K562 (cell line): ENCODE measurements at regions not wholly inside any gene's neighbourhood (a gene's known extent, or its start where the extent isn't known, plus 50 kb on each side); places are given as distances from the start of the nearest gene placed in this dataset.

Experiments used
- ATAC-seq: fragments of 200-7000 bp; cut with Tn5 transposase; 3 replicates; pipeline ENCODE4 v1.9.1; 2020; ENCODE audit warnings: moderate library complexity
- BruUV-seq: library from RNA; stranded (reverse); fragments of 400-500 nt; replicated peaks from 2 replicates; lab custom pipeline; 2021; lab: Mats Ljungman, UMichigan
- CTCF ChIA-PET: fragments of 300-600 bp; formaldehyde crosslinking; extraction: SDS; loops from one replicate; lab custom pipeline; 2021; ENCODE audit warnings: low intra/inter-chr PET ratio; lab: Yijun Ruan, JAX
- POLR2A ChIA-PET: fragments of 300-600, 350-650 bp; sonication (Branson Sonifier 250); formaldehyde crosslinking; extraction: SDS; loops from one replicate; lab custom pipeline; 2021; ENCODE audit warnings: antibody characterized with exemption, inconsistent platforms; lab: Yijun Ruan, JAX
- DNase-seq, 4 experiments: peaks; one replicate each; pipeline versions ENCODE4 v3.0.0 to v3.0.0-alpha.2; 2011 to 2018; ENCODE audit warnings: low spot score in 3 of 4, mixed read lengths in 3 of 4; ENCODE audit errors: extremely low read depth in 1 of 4
- FAIRE-seq: peaks from 2 replicates; lab custom pipeline; 2011; peaks lifted over from hg19 to GRCh38; lab: Jason Lieb, UNC
- H2AFZ ChIP-seq: 2 replicates; pipeline ENCODE4 v1.6.0; 2011; ENCODE audit warnings: low read depth, low read length, control low read depth, inconsistent platforms
- H3K27ac ChIP-seq: fragments of 200-600 bp; 3 replicates; pipeline ENCODE4 v1.8.0; 2011; ENCODE audit warnings: low read depth, mild to moderate bottlenecking, control low read depth, inconsistent platforms, low read length, moderate library complexity, mixed read lengths; ENCODE audit errors: extremely low read depth
- H3K27me3 ChIP-seq, 2 experiments: fragments of 300-600 bp in 1 of 2; 2 replicates in 1 of 2; 3 replicates in 1 of 2; pipeline versions ENCODE4 v1.6.0 to v1.8.0; 2011; ENCODE audit warnings: inconsistent platforms in 2 of 2, low read length in 2 of 2, mild to moderate bottlenecking in 1 of 2, mixed read lengths in 1 of 2, moderate library complexity in 1 of 2; ENCODE audit not compliant: control insufficient read depth in 2 of 2, insufficient read depth in 2 of 2
- H3K36me3 ChIP-seq: fragments of 300-600 bp; 3 replicates; pipeline ENCODE4 v1.8.0; 2011; ENCODE audit warnings: mild to moderate bottlenecking, low read length, inconsistent platforms; ENCODE audit not compliant: control insufficient read depth, insufficient read depth
- H3K4me1 ChIP-seq, 2 experiments: fragments of 200-600 bp in 1 of 2; replicated peaks in 1 of 2; 2 replicates in 1 of 2; 3 replicates in 1 of 2; pipeline versions ENCODE4 v1.5.1 to v1.8.0; 2011; ENCODE audit warnings: inconsistent platforms in 2 of 2, low read length in 2 of 2, mild to moderate bottlenecking in 1 of 2, mixed read lengths in 1 of 2, moderate library complexity in 1 of 2; ENCODE audit not compliant: control insufficient read depth in 2 of 2, insufficient read depth in 2 of 2
- H3K4me2 ChIP-seq: 2 replicates; pipeline ENCODE4 v1.6.1; 2011; ENCODE audit warnings: low read length, control low read depth, inconsistent platforms, mixed read lengths; ENCODE audit not compliant: insufficient read depth
- H3K4me3 ChIP-seq: fragments of 200-600 bp; sonication (generic), shearing (Covaris generic); 2 replicates; pipeline ENCODE4 v1.5.1; 2016; ENCODE audit warnings: control low read depth, inconsistent platforms
- H3K79me2 ChIP-seq: fragments of 200-600 bp; 3 replicates; pipeline ENCODE4 v1.8.0; 2011; ENCODE audit warnings: low read length, inconsistent platforms; ENCODE audit not compliant: control insufficient read depth, insufficient read depth
- H3K9ac ChIP-seq, 2 experiments: 2 replicates each; pipeline versions ENCODE4 v1.6.0 to v1.6.1; 2011; ENCODE audit warnings: low read depth in 2 of 2, low read length in 2 of 2, control low read depth in 1 of 2, inconsistent platforms in 1 of 2, mild to moderate bottlenecking in 1 of 2, mixed read lengths in 1 of 2; ENCODE audit not compliant: insufficient read depth in 1 of 2
- H3K9me1 ChIP-seq: one replicate; pipeline ENCODE4 v1.6.0; 2011; ENCODE audit warnings: inconsistent platforms, mild to moderate bottlenecking, low read length, moderate library complexity; ENCODE audit not compliant: control insufficient read depth, insufficient read depth
- H3K9me3 ChIP-seq: replicated peaks from 2 replicates; pipeline ENCODE4 v1.5.1; 2011; ENCODE audit warnings: low read depth, low read length, inconsistent platforms; ENCODE audit not compliant: control insufficient read depth, insufficient read depth
- H4K20me1 ChIP-seq: replicated peaks from 2 replicates; pipeline ENCODE4 v1.6.1; 2011; ENCODE audit warnings: low read length, inconsistent platforms, mixed read lengths; ENCODE audit not compliant: control insufficient read depth, insufficient read depth
- BACH1 ChIP-seq: fragments of 200-800 bp; sonication (Bioruptor generic); IDR thresholded peaks from 2 replicates; pipeline ENCODE4 v1.6.1; 2016; ENCODE audit warnings: missing genetic modification characterization, missing compliant biosample characterization
- GABPB1 ChIP-seq: sonication (generic); formaldehyde crosslinking; IDR thresholded peaks from 2 replicates; pipeline ENCODE4 v1.8.0; 2022; ENCODE audit warnings: mild to moderate bottlenecking, missing genetic modification reagents
- IFI16 ChIP-seq: fragments of 250-450 bp; sonication (Bioruptor Pico); IDR thresholded peaks from 2 replicates; pipeline ENCODE4 v2.1.2; 2022; ENCODE audit warnings: mild to moderate bottlenecking, inconsistent platforms
- JUN ChIP-seq, 2 experiments: sonication (generic) in 1 of 2; formaldehyde crosslinking in 1 of 2; IDR thresholded peaks; 2 replicates each; pipeline versions ENCODE4 v1.6.1 to v1.8.0; 2012 to 2022; ENCODE audit warnings: borderline replicate concordance in 2 of 2, mild to moderate bottlenecking in 2 of 2, improper control_type of control experiment in 1 of 2, low read depth in 1 of 2, low read length in 1 of 2, missing genetic modification reagents in 1 of 2
- MXI1 ChIP-seq: IDR thresholded peaks from 2 replicates; pipeline ENCODE4 v1.6.1; 2011; ENCODE audit warnings: low read depth, mild to moderate bottlenecking, improper control_type of control experiment, low read length
- PHB ChIP-seq: fragments of 250-450 bp; sonication (Bioruptor Pico); IDR thresholded peaks from 2 replicates; pipeline ENCODE4 v1.5.0; 2021
- POLR3A ChIP-seq: IDR thresholded peaks from 2 replicates; pipeline ENCODE4 v1.6.1; 2011; ENCODE audit warnings: borderline replicate concordance, mild to moderate bottlenecking, moderate library complexity; ENCODE audit not compliant: insufficient read length, insufficient read depth; ENCODE audit errors: extremely low read depth
- SREBF2 ChIP-seq: sonication (generic); formaldehyde crosslinking; IDR thresholded peaks from 2 replicates; pipeline ENCODE4 v1.4.0; 2020; ENCODE audit warnings: mild to moderate bottlenecking, missing genetic modification reagents
- ZNF778 ChIP-seq: fragments of 450-650 bp; formaldehyde crosslinking; IDR thresholded peaks from 2 replicates; pipeline ENCODE4 v1.4.0; 2020; ENCODE audit warnings: mild to moderate bottlenecking, moderate library complexity
- WGBS: fragments of 100-300 bp; shearing (Covaris generic); methylation state at CpG from one replicate; pipeline ENCODE4 v1.1.6; 2016; ENCODE audit warnings: low coverage, mixed read lengths; ENCODE audit not compliant: insufficient coverage; ENCODE audit errors: missing lambda C conversion rate; 5-methylcytosine and 5-hydroxymethylcytosine counted together
- in situ Hi-C: fragments of 300-500 bp; cut with MboI; formaldehyde crosslinking; loops from 4 replicates; pipeline ENCODE4 v1.15.0; 2018; ENCODE audit warnings: inconsistent platforms, mixed read lengths
- intact Hi-C: fragments of 100-400 bp; cut with micrococcal nuclease; formaldehyde crosslinking; loops from 2 replicates; pipeline ENCODE4 v1.14.2; 2022
- TF ChIP-seq, protein P1 (sequence below): fragments of 450-650 bp; formaldehyde crosslinking; IDR thresholded peaks from 2 replicates; pipeline ENCODE4 v1.4.0; 2020; ENCODE audit warnings: mild to moderate bottlenecking, moderate library complexity
- TF ChIP-seq, protein P2 (sequence below): fragments of 150-350 bp; IDR thresholded peaks from 2 replicates; pipeline ENCODE4 v1.6.1; 2014; ENCODE audit warnings: low read depth, mild to moderate bottlenecking, low read length, borderline replicate concordance
- TF ChIP-seq, protein P3 (sequence below): sonication (generic); formaldehyde crosslinking; IDR thresholded peaks from 2 replicates; pipeline ENCODE4 v1.8.0; 2022; ENCODE audit warnings: missing genetic modification reagents, mild to moderate bottlenecking, borderline replicate concordance

DNA sequence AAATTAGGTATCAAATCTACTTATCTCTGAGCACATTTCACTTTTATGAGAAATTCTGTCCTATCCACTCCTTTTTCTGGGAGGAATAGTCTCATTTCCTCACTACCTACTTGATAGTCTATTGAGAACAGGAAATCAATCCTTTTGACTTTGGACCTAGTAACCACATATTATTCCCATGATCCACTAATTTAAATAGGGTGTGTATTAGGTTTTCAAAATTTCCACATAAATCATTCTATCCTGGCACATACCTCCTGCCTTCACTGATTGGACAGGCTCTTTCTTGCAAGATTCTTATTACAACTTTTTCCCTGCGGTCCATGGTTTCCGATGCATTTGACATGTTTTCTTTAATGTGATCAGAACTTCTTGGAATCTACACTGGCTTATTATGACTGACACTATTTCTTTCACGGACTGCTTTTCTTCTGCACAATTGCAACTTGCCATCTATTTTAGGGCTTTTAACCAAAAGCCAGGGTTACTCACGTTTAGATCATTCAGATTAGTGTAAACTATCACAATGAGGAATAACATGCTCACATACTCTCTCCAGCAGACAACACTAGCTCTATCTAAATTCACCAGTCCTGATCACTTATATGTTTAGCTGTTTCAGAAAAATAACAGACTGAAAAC is 419.9 kb upstream of the SLIT2 start:
- Histone ChIP-seq H3K4me2 (no peak overlapping the region), H3K27me3 (no peaks in the 10 kb centered on the region), H3K27ac (no peak overlapping the region), H4K20me1 (no peaks in the 10 kb centered on the region), H3K79me2 (no peaks in the 10 kb centered on the region), H3K4me3 (no peak overlapping the region), H3K4me1 (no peaks in the 10 kb centered on the region), H2AFZ (no peak overlapping the region), H3K9me3 (no peaks in the 10 kb centered on the region), H3K9me1 (no peaks in the 10 kb centered on the region), H3K36me3 (no peaks in the 10 kb centered on the region), H3K9ac (no peak overlapping the region)
- POLR2A ChIA-PET, result no interaction called here
- TF ChIP-seq PHB (no peak), GABPB1 (CRISPR knock-in tag) (no peak), JUN (IDR thresholded peaks at IDR 0.05; ENCODE audit: borderline replicate concordance, low read depth, low read length) (no peak), JUN (CRISPR knock-in tag; IDR thresholded peaks at IDR 0.05; ENCODE audit: borderline replicate concordance) (no peak), BACH1 (tag) (no peak), ZNF778 (CRISPR knock-in tag) (no peak), MXI1 (no peak), IFI16 (CRISPR knock-in tag) (no peak), POLR3A (no peak), SREBF2 (CRISPR knock-in tag) (no peak)
- TF ChIP-seq, protein P1, sequence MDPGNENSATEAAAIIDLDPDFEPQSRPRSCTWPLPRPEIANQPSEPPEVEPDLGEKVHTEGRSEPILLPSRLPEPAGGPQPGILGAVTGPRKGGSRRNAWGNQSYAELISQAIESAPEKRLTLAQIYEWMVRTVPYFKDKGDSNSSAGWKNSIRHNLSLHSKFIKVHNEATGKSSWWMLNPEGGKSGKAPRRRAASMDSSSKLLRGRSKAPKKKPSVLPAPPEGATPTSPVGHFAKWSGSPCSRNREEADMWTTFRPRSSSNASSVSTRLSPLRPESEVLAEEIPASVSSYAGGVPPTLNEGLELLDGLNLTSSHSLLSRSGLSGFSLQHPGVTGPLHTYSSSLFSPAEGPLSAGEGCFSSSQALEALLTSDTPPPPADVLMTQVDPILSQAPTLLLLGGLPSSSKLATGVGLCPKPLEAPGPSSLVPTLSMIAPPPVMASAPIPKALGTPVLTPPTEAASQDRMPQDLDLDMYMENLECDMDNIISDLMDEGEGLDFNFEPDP (CRISPR knock-in tag), result no peak
- TF ChIP-seq, protein P2, sequence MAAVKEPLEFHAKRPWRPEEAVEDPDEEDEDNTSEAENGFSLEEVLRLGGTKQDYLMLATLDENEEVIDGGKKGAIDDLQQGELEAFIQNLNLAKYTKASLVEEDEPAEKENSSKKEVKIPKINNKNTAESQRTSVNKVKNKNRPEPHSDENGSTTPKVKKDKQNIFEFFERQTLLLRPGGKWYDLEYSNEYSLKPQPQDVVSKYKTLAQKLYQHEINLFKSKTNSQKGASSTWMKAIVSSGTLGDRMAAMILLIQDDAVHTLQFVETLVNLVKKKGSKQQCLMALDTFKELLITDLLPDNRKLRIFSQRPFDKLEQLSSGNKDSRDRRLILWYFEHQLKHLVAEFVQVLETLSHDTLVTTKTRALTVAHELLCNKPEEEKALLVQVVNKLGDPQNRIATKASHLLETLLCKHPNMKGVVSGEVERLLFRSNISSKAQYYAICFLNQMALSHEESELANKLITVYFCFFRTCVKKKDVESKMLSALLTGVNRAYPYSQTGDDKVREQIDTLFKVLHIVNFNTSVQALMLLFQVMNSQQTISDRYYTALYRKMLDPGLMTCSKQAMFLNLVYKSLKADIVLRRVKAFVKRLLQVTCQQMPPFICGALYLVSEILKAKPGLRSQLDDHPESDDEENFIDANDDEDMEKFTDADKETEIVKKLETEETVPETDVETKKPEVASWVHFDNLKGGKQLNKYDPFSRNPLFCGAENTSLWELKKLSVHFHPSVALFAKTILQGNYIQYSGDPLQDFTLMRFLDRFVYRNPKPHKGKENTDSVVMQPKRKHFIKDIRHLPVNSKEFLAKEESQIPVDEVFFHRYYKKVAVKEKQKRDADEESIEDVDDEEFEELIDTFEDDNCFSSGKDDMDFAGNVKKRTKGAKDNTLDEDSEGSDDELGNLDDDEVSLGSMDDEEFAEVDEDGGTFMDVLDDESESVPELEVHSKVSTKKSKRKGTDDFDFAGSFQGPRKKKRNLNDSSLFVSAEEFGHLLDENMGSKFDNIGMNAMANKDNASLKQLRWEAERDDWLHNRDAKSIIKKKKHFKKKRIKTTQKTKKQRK, result no peak
- TF ChIP-seq, protein P3, sequence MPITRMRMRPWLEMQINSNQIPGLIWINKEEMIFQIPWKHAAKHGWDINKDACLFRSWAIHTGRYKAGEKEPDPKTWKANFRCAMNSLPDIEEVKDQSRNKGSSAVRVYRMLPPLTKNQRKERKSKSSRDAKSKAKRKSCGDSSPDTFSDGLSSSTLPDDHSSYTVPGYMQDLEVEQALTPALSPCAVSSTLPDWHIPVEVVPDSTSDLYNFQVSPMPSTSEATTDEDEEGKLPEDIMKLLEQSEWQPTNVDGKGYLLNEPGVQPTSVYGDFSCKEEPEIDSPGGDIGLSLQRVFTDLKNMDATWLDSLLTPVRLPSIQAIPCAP (CRISPR knock-in tag), result no peak
- in situ Hi-C loops, result no loop called here
- DNase-seq, result no peak
- WGBS, result 1% methylated on average over 4 of the region's 4 CpGs
- ATAC-seq, result no peak
- CTCF ChIA-PET, result no interaction called here
- BruUV-seq, result no TSS peak
- no peak for FAIRE-seq
- intact Hi-C loops, result no loop called here
